Spleen (tissue), 11 donors: ENCODE measurements at regions not wholly inside any gene's neighbourhood (a gene's known extent, or its start where the extent isn't known, plus 50 kb on each side); places are given as distances from the start of the nearest gene placed in this dataset.

Source experiments
- DNase-seq: peaks from one replicate; pipeline ENCODE4 v3.0.0-alpha.2; 2020
- H3K27ac ChIP-seq, 8 donors: fragments of 200-600 bp; sonication (generic) in 7 of 8; 1 replicate in 4 of 8; 2 replicates in 4 of 8; pipeline versions ENCODE4 v1.5.0 to v1.8.0; 2016 to 2021; ENCODE audit warnings: inconsistent platforms in 4 of 8, mild to moderate bottlenecking in 4 of 8, moderate library complexity in 1 of 8
- H3K27me3 ChIP-seq, 7 donors: fragments of 200-600 bp; sonication (generic) in 6 of 7; replicated peaks in 1 of 7; 1 replicate in 4 of 7; 2 replicates in 3 of 7; pipeline versions ENCODE4 v1.5.0 to v1.8.0; 2016 to 2021; ENCODE audit warnings: inconsistent platforms in 3 of 7, mild to moderate bottlenecking in 1 of 7
- H3K36me3 ChIP-seq, 6 donors: fragments of 200-600 bp; sonication (generic) in 5 of 6; 1 replicate in 4 of 6; 2 replicates in 2 of 6; pipeline versions ENCODE4 v1.5.0 to v1.8.0; 2016 to 2021; ENCODE audit warnings: inconsistent platforms in 2 of 6
- H3K4me1 ChIP-seq, 6 donors: fragments of 200-600 bp; sonication (generic) in 5 of 6; 1 replicate in 3 of 6; 2 replicates in 3 of 6; pipeline versions ENCODE4 v1.5.0 to v1.8.0; 2016 to 2021; ENCODE audit warnings: inconsistent platforms in 3 of 6
- H3K4me3 ChIP-seq, 8 donors: fragments of 200-600 bp; sonication (generic) in 7 of 8; 1 replicate in 4 of 8; 2 replicates in 4 of 8; pipeline versions ENCODE4 v1.5.0 to v1.8.0; 2016 to 2021; ENCODE audit warnings: inconsistent platforms in 4 of 8, mild to moderate bottlenecking in 4 of 8, moderate library complexity in 2 of 8
- H3K9me3 ChIP-seq, 8 donors: fragments of 200-600 bp; sonication (generic) in 7 of 8; 1 replicate in 4 of 8; 2 replicates in 4 of 8; pipeline versions ENCODE4 v1.5.0 to v1.8.0; 2016 to 2021; ENCODE audit warnings: inconsistent platforms in 4 of 8
- CTCF ChIP-seq, 11 experiments: fragments of 200-600 bp in 7 of 11; fragments of 450-650 bp in 4 of 11; sonication (generic) in 4 of 11; IDR thresholded peaks in 8 of 11; conservative IDR thresholded peaks in 3 of 11; 1 replicate in 7 of 11; 2 replicates in 4 of 11; pipeline versions ENCODE4 v1.4.0 to v1.8.0; 2016 to 2021; ENCODE audit warnings: antibody characterized with exemption in 11 of 11, inconsistent platforms in 4 of 11, mild to moderate bottlenecking in 1 of 11
- POLR2A ChIP-seq, 3 donors: fragments of 450-650 bp; IDR thresholded peaks; one replicate each; pipeline ENCODE4 v1.5.1; 2017; ENCODE audit warnings: antibody characterized with exemption in 3 of 3, mild to moderate bottlenecking in 1 of 3
- POLR2AphosphoS5 ChIP-seq, 3 donors: sonication (generic); formaldehyde crosslinking; IDR thresholded peaks; one replicate each; pipeline ENCODE4 v1.5.1; 2017; ENCODE audit warnings: antibody characterized with exemption in 3 of 3
- WGBS, 5 donors: extraction: QIAGEN DNeasy Blood & Tissue Kit in 3 of 5; methylation state at CpG; one replicate each; pipeline versions ENCODE4 v1.1.5 to v1.1.7; 2013 to 2018; 5-methylcytosine and 5-hydroxymethylcytosine counted together
- intact Hi-C: fragments of 100-400 bp; cut with DNase I; formaldehyde crosslinking; loops from one replicate; pipeline ENCODE4 v1.15.0; 2023; ENCODE audit warnings: low total_unique reads
- donor health status: healthy with polysubstance abuse.
- donor health status: DM: no; HTN: no; CAD: no; lungs with moderate emphysema.
- donor health status: DM: no; HTN: no; CAD: no.
- donor health status: Bipolar disorder and iron deficiency.
- donor health status: healthy.
- donor health status: DM: no; HTN: no; CAD: no.
- donor health status: DM: yes; HTN: yes; CAD: no.

- Histone ChIP-seq H3K4me3 (no peak overlapping the region), H3K4me1 (no peaks in the 10 kb centered on the region), H3K27ac (no peak overlapping the region), H3K36me3 (no peaks in the 10 kb centered on the region), H3K9me3 (no peaks in the 10 kb centered on the region), H3K27me3 (no peaks in the 10 kb centered on the region)
- no peak for TF ChIP-seq POLR2A (IDR thresholded peaks at IDR 0.05)
- no peak for TF ChIP-seq POLR2AphosphoS5 (IDR thresholded peaks at IDR 0.05)
- TF ChIP-seq CTCF (IDR thresholded peaks at IDR 0.05 in 8 of 11, conservative IDR thresholded peaks at IDR 0.05 in 3 of 11): no peak
- no peak for DNase-seq
- intact Hi-C loops: no loop called here
- 20 to 49% (median 27%) methylated on average over 5 of the region's 5 CpGs for WGBS, 5 donors
Measured at GRCh38 chr5:4197151-4197550, 601.5 kb downstream of the IRX1 start.

GRCh38 chr5:4198461-4198860 lies 602.8 kb downstream of the IRX1 start:
- TF ChIP-seq POLR2A (IDR thresholded peaks at IDR 0.05) (no peak), CTCF (IDR thresholded peaks at IDR 0.05 in 8 of 11, conservative IDR thresholded peaks at IDR 0.05 in 3 of 11) (no peak), POLR2AphosphoS5 (IDR thresholded peaks at IDR 0.05) (no peak)
- DNase-seq: no peak
- H3K9me3 ChIP-seq: no peaks in the 10 kb centered on the region
- 54 to 80% (median 64%) methylated on average over 7 of the region's 7 CpGs for WGBS, 5 donors
- no peaks in the 10 kb centered on the region for H3K4me1 ChIP-seq
- H3K27ac ChIP-seq: no peak overlapping the region
- H3K4me3 ChIP-seq: no peak overlapping the region
- intact Hi-C loops: no loop called here
- no peaks in the 10 kb centered on the region for H3K36me3 ChIP-seq
- no peaks in the 10 kb centered on the region for H3K27me3 ChIP-seq

GRCh38 chr5:4199049-4199841 lies 603.6 kb downstream of the IRX1 start:
- no peaks in the 10 kb centered on the region for H3K9me3 ChIP-seq
- no peak for DNase-seq
- no peak overlapping the region for H3K4me3 ChIP-seq
- H3K36me3 ChIP-seq: no peaks in the 10 kb centered on the region
- 84 to 91% (median 84%) methylated on average over 19 of the region's 19 CpGs for WGBS, 5 donors
- no peaks in the 10 kb centered on the region for H3K27me3 ChIP-seq
- no peaks in the 10 kb centered on the region for H3K4me1 ChIP-seq
- TF ChIP-seq POLR2AphosphoS5 (IDR thresholded peaks at IDR 0.05) (no peak), CTCF (IDR thresholded peaks at IDR 0.05 in 8 of 11, conservative IDR thresholded peaks at IDR 0.05 in 3 of 11) (no peak), POLR2A (IDR thresholded peaks at IDR 0.05) (no peak)
- H3K27ac ChIP-seq: no peak overlapping the region
- intact Hi-C loops: no loop called here

- no peaks in the 10 kb centered on the region for H3K4me1 ChIP-seq
- no peak for TF ChIP-seq POLR2A (IDR thresholded peaks at IDR 0.05)
- TF ChIP-seq POLR2AphosphoS5 (IDR thresholded peaks at IDR 0.05): no peak
- no peak for TF ChIP-seq CTCF (IDR thresholded peaks at IDR 0.05 in 8 of 11, conservative IDR thresholded peaks at IDR 0.05 in 3 of 11)
- no peak for DNase-seq
- peaks cover 0 to 6% (median 0%) of the 10 kb centered on the region in 8 donors for H3K9me3 ChIP-seq
- no peak overlapping the region for H3K4me3 ChIP-seq
- 78 to 91% (median 87%) methylated on average over 4 of the region's 4 CpGs for WGBS, 5 donors
- no peak overlapping the region for H3K27ac ChIP-seq
- intact Hi-C loops: no loop called here
- H3K27me3 ChIP-seq: no peaks in the 10 kb centered on the region
- no peaks in the 10 kb centered on the region for H3K36me3 ChIP-seq
Measured at GRCh38 chr5:4203146-4203545, 607.5 kb downstream of the IRX1 start.
